Effector CD4-positive, alpha-beta T cell (primary cell): ENCODE measurements at regions not wholly inside any gene's neighbourhood (a gene's known extent, or its start where the extent isn't known, plus 50 kb on each side); places are given as distances from the start of the nearest gene placed in this dataset.

Experiments
- DNase-seq: peaks from one replicate; pipeline ENCODE4 v3.0.0-alpha.2; 2020

- DNase-seq: no peak
These were observed 344.6 kb upstream of the ACVR2A start for GRCh38 chr2:147500229-147500628.

DNA sequence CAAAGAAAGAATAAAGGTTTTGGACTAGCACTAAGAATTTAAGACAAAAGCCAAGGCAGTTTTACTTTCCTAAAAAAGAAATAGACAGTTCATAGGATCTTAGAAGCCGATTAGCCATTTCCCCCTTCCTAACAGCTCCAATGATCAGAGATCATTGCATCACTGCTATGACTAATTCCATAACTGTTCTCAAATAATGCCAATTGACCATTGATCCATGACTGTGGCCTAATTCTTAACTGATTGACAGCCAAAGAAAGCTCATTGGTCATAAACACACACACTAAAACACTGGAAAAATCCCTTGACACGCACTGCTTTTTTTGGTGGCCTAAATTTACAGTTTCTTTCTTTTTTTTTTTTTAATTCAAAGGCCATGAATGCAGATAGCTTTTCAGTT, 345.0 kb upstream of the ACVR2A start:
- DNase-seq: no peak

- DNase-seq: no peak
These were observed 349.1 kb upstream of the ACVR2A start for GRCh38 chr2:147495734-147496133.

- no peak for DNase-seq
These were observed 352.4 kb upstream of the ACVR2A start for GRCh38 chr2:147492471-147492870.

GRCh38 chr2:147491506-147491905, 353.3 kb upstream of the ACVR2A start:
- no peak for DNase-seq

DNA sequence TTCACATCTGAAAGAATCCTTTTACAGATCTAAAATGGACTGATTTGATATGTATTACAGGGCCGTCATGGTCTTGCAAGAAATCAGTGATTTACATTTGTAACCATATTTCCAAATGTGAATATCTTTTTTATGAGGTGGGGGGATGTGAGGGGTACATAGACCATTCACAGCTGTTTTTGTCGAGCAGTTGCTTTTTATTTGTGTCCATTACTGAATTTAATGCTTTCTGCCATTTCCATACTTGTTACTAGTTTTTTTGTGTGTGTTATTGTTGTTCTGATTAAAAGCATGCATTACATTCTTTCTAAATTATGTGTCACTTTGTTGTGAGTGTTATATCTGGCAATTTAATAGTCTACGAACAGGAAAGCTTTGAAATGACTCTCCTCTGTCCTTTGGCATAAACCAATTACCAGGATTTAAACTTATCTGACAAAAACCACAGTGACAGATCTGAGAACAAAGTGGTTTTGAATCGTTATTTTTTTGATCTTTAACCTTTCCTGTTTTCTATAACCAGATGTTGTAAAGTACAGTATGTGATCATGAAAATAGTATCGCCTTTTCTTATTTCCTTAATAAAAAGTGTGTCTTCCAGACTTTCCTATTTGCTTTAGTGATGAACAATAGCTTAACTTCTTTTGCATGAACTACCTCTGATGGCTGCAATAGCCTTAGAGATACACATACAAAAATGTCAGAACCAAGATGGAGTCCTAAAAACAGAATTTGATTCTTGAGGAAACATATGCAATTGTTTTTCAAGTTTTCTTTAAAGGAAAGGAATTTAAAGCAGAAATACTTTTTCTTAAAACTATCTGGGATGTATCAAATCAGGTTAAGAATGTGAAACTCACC, 354.2 kb upstream of the ACVR2A start:
- no peak for DNase-seq

DNA sequence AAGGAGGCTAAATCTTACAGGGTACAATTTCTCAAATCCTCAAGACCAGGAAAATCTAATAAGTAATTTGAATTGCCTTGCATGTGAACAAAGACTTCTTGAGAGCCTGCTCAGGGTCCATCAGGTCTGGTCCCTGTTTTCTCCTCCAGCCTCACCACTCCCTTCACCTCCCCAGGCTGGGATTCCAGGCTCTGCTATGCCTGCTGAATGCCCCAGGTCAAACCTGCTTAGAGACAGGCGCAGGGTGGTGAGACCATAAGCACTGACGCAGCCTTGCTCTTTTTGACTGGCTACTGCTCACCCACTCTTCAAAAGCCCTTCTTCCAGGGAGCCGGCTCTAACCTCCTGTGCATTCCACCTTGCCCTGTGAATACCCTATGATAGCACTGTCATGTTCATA, 356.4 kb upstream of the ACVR2A start:
- DNase-seq: no peak

- no peak for DNase-seq
These were observed 356.9 kb upstream of the ACVR2A start for GRCh38 chr2:147487978-147488289.

DNA sequence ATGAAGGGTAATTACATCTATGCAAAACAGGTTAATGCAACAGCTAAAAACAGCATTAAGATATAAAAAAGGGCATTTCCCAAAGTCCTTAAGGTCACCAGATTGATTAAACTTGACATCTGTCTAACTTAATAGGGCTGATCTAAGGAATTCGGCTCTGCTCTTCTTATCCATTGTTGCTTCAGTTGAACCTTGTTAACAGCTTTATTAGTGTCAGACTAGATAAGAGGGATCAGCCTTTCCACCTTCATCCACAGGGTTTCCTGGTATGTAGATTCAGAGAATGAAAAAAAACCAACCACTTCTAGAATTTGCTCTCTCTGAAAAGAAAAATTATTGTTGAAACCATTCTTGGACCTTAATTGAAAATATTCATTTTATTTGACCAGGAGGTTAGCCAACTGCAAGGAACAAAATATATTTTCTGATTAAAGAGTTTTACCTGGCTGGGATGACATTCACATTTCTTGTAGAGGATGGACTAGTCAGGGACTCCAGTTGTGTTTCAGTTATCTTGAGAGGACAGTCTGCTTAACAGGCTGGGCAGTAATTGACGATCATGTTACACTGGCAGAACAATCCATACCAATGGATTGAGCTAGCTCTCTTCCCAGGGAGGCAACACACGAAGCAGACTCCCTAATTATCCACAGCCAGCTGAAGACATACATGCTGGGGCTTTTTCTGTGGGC, 357.4 kb upstream of the ACVR2A start:
- no peak for DNase-seq

GRCh38 chr2:147485210-147485851, 359.5 kb upstream of the ACVR2A start:
- DNase-seq: no peak

DNA sequence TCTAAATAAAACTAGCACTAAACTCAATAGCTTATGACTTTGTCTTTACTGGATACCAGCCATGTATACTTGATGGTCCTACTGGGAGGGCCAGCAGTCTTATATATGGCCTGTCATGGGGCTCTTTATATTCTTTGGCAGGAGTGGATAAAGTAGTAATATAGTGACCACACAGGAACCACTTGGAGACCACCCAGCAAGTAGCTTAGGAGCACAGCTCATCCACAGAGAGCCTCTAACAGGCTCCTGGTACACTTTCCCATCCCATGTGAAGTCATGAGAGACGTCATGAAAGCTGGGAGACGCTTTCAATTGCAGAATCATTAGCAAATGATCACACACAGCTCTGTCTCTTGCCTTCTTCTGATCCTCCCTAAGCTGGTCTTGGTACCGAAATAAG, 360.9 kb upstream of the ACVR2A start:
- no peak for DNase-seq

DNA sequence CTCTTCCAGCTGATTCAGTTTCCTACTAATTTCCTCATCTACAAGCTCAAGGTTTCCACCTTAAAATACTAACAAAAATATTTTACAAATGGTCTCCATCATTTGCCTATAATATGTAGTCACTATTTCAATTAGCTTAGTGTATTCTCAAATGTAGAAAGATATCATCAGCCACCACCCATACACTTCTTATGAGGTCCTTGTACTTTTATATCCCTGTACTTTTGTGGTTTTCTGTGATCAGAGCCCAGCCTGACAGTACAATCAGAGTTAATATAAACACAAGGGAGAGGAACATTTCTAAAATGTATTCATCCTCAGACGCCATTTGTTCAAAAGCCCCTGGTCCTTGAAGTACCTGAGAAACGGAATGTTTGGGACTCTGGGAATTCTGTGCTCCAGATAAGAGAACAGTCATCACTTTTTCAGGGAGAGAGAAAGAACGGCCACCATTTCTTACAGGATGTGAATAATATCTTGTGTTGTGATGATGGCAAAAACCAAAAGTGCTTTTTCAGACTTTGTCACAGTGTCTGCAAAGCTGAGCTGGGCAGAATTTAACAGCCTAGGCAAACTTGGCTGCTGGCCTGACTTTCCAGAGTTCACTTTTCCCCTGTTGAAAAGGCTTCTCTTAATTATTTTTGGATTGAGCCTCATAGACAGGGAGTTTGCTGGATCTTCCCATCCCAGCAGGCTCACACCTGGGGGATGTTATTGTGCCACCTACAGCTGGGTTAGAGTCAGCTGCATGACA, 361.7 kb upstream of the ACVR2A start:
- DNase-seq: no peak

DNA sequence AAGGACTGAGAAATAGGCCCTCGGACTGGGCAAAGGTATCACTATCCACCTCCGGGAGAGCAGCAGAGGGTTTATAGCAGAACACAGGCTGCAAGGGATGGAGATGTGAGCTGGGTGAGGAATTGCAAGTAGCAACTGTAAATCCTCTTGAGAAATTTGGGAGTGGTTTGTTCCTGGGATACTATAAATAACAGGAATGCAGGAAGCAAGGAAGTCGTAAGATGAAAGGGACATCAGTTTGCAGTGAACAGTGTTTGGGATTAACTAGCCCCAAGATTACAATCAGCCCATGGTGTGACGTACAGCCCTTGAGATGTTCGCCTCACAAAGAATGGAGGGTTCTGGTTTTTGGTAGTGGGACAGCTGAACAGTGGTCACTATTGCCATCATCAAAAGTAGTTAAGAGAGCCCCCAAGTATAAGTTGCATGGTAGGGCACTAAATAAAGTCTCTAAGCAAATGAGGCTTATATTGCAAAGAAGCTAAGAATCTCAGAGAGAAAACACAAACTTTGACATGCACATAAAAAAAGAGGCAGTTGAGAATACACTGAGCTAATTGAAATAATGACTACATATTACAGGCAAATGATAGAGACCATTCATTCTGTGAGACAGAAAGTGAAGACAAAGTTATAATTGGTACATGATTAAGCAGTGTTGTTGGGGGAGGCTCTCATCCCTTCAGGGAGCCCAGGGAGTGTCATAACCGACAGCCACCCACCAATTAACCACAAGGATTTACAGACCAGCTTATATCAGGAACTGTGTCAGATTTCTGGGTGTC, 362.5 kb upstream of the ACVR2A start:
- no peak for DNase-seq

DNA sequence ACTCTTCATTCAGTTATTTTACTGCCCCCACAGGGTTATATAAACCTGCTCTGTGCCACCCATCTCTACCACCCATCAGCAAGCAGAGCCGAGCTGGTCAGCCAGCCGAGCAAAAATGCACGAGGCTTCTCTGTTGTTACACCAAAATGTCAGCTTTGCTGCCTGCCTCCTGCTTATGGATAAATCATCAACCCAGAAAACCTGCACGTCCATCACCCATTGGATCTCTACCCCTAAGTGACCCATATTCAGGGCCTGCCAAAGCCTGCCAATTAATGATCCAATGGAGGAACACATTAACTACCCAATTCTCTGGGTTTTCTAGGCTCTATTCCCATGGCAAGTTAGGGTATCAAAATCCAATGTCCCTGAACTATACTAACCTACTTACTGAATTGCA, 365.5 kb upstream of the ACVR2A start:
- DNase-seq: no peak

DNA sequence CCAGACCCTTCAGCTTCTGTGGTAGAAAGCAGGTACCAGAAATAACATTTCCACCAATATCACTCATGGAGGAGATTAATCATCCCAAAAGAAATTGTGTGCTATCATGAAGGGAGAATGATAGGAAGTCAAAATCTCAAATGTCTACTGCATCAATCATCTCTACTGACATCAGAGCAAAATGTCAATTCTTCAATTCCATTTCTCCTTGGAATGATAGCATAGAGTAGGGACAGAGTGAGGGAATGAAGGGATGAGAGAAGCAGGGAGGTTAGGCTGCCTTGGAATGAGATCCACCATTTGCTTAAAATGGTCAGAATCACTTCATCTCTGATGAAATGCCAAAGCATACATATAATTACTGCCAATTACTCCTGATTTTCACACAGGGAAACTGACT, 371.8 kb upstream of the ACVR2A start:
- DNase-seq: no peak

DNA sequence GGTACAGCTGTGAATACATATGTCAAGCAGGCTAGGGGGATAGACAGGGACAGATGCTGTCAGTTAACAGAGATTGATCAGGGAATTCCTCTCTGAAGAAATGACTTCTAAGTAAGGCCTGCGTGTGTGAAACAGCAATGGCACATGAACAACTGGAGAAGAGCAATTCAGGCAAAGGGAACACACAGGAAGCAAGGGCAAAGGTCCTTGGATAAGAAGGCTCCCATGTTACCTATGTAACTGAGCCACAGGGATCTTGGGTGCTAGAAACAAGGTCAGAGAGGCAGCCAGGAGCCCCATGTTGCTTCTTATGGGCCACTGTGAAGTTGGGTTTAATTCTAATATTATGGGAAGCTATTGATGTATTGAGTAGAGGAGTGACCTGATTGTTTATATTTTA, 373.7 kb upstream of the ACVR2A start:
- DNase-seq: no peak

DNA sequence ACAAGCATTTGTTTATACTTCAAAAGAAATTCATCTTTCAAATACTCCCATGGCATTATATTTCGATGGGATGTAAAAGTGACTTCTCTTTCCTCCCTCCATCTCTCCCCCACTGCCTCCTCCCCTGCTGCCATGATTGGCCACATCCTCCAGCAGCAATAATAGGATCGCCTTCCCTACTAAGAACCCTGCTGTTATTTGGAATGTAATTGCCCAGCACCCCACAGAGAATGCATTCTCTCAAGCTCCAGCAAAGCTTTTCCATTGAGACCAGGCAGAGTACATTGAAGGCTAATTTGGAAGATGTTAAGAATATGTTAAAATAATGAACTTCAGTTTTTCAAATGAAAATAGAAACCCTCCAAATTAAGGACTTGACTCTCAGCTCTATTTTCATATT, 375.4 kb upstream of the ACVR2A start:
- DNase-seq: no peak

DNA sequence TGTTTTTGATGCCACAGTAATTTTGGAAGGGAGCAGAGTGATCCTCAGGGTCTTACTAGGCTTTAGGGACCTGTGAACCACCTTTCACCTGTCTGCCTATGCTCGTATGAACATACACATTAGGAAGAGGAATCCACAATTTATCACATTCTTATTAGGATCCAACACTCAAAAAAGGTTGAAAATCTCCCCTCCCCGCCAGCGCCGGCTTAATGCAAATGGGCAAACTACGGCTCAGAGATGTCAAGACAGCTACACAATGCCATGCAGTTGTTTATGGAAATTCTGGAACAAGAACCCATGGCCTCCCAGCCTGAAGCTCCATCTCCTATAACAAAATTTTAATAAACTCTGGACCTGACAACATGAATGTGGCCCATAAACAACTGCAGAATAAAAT, 375.9 kb upstream of the ACVR2A start:
- DNase-seq: no peak

DNA sequence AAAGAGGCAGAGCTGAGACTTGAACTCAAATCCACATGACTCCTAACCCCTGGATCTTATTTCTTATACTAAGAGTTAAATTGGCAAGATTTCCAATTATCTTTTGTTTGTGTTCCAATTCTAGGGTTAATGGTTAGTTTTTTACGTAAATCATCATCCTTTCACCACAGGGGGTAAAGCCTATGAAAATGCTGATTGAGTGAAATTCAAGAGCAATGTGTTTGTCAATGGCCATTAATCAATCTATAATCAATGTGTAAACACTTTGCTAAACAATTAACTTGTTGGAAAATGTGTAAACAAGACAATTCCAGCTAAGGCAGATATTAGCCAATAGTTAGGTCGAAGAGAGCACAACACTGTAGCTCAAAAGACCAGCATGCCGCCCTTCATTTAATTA, 376.5 kb upstream of the ACVR2A start:
- no peak for DNase-seq

DNA sequence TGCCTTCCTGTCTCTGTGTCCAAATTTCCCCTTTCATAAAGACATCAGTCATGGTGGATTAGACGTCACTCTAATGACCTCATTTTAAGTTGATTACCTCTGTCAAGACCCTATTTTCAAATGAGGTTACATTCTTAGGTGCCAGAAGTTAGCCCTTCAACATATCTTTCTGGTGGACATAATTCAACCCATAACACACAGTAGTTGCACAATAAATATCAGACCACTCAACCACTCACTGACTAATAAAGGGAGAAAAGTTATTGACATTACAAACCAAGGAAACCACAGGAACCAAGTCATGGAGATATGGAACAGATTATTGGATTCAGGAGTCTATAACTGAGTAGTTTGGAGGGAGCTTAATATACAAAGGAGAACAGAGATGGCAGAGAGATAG, 377.4 kb upstream of the ACVR2A start:
- no peak for DNase-seq

- no peak for DNase-seq
These were observed 380.0 kb upstream of the ACVR2A start for GRCh38 chr2:147464737-147465357.

DNA sequence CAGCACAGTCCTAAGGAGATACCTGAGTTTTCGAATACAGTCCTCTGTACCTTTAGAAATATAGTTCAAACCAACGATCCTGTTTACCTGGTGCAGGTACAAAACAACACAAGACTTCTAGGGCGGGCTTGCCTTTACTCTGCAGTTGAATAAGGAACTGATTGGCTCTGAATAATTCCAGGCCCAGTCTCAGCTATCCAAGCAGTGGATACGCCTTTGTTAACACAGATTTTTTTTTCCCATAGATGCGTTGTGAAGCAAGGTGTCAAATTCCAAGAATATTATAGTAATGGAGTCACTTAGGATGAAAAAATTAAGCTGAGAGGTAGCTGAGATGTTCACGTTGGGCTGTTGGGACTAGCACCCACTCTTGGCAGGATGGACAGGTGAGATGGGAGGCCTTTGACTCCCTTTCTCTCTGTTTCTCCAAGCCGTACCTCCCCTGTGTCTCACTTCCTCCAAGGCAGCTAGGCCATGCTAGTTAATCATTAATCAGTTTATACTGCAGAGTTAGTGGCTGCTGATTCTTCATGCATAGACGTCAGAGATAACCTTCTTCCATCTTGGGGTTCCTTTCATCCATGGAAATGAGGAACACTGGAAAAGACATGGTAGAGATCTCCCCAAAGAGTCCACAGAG, 380.8 kb upstream of the ACVR2A start:
- no peak for DNase-seq
